ENCODE measurements at regions not wholly inside any gene's neighbourhood (a gene's known extent, or its start where the extent isn't known, plus 50 kb on each side); places are given as distances from the start of the nearest gene placed in this dataset.
"Not testable (repeated sequence)": the region's sequence is repeated elsewhere in the genome, so short reads cannot be mapped to it uniquely, and the experiment has no call there.

- no peak for DNase-seq
These were observed 617.5 kb upstream of the GRIN3A start for GRCh38 chr9:102355982-102356381.

DNA sequence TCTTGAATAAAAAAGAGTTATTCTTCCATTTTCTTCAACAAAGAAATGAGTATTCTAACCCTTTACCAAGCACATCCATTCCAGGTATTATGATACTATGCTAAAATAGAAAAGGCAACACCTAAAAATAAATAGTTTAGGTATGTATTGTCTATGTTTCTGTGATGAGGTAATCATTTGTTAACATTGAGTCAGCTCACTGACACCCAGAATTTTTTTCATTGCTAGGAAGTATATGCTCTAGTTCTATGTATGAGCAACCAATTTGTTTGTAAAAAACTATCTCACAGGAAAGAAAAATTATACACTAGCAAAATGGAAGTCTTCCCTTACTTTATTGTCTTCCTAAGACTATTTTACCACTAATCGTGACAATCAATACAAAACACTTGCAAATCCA is 615.6 kb upstream of the GRIN3A start:
- no peak for DNase-seq

GRCh38 chr9:102337471-102337870 is 599.0 kb upstream of the GRIN3A start:
- DNase-seq: not testable (repeated sequence)

DNA sequence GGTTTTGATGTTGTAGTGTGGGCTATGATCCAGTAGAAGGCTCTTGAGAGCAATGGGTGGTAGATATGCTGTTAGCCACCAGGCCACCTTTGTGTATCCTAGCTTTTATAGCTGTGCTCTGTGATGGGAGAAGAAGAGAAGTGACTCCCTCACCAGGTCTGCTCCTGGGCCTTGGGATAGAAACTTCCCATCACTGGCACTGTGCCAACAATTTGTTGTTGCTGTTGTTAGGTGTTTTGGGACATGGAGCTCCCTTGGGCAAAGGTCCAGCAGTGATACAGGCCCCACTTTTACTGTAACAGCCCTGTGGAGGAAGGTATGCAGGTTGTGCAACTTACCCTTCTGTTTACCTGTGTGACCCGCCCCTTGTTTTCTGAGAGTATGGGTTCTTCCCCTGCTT is 570.9 kb upstream of the GRIN3A start:
- no peak for DNase-seq

- DNase-seq: no peak
These were observed 556.7 kb upstream of the GRIN3A start for GRCh38 chr9:102295188-102295587.

DNA sequence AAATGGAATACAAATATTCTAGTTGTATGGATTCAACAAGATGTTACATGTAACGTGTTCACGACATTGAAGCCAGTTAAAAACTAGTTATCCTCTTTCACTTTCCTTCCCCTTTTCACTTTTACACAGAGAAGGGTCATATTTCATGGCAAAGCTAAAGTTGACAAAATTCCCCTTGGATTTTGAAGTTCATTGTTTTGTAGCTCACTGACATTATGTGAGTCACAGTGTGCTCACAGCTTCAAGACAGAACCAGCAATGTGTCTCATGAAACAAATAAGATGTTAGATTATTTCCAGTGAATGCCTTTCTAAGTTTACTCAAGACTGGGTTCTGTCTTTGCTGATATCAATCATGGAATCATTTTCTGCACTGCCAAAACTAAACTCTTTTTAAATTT is 535.5 kb upstream of the GRIN3A start:
- DNase-seq: no peak

DNA sequence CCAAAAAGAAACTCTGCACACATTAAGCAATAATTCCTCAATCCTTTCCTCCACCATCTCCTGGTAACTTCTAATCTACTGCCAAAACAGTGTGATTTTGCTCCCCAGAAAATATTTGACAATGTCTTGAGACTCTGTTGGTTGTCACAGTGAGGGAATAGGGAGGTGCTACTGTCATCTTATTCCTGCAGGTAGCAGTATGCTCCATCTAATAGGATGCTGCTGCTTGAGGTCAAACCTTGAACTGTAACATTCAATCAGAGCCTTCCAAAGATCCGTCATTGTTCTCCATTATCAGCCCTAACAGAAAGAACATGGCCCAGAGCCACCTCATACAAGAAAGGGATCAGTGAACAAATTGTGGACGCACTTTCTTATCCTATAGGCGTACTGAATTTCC is 514.7 kb upstream of the GRIN3A start:
- DNase-seq: no peak

DNA sequence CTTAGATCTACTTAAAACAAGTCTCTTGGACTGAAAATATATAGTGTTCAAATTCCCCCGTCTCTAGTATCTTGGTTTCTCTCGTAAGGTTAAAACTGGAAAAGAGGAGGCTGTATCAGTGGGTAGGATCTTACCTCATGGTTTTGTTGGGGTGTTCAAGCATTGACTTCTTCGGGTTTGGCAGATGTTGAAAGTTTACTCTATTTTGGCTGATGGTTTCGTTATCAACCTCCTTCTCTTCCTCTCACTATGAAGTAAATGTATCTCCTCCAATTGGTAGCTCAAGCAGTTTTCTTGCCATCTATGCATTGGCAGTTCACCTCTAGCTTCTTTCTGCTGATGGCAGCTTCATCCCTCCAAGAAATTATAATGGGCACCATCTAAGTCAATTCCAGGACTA is 506.5 kb upstream of the GRIN3A start:
- no peak for DNase-seq

- DNase-seq: no peak
These were observed 499.1 kb upstream of the GRIN3A start for GRCh38 chr9:102237520-102237919.

DNA sequence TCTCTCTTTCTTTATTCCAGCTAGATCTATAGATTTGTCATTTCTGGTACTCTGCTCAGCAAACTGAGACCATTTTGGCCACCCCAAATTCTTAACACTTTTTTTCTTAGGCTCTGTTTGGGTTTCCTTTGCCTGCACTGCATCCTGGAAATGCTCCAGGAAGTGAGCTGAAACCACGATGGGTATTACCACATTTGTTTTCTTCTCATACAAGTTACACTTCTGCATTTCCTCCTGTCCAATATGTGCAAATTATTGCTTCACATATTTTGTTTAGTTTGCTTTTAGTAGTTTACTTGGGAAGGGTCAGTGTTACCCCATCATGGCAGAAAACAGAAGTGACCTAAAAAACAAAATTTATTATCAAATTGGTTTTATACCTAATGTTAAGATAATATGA is 498.6 kb upstream of the GRIN3A start:
- no peak for DNase-seq

GRCh38 chr9:102227416-102227815 is 489.0 kb upstream of the GRIN3A start:
- DNase-seq: not testable (repeated sequence)

DNA sequence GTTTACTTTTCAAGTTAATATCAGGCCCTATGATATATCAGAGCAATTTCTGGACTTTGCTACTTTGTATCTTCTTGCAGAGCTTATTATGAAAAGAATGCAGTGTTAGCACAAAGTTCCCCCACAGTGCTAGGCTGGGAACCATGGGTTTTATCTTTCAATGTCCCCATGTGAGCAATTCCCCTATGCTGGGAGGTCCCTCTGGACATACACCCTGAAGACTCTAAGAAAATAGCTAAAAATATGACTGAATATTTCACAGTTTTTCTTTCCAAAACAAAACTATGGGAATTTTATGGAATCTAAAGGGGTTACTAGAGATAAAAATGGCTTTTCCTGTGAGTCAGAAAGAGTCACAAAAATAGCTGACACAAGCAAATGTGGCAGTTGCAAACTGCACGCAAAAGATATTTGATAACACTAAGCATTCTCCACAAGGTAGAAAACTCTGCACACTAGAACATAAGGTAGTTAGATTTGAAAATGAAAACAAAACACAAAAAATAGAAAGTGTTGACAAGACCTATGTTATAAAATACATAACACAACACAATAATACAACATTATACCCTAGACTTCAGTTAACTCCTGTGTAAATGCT is 487.5 kb upstream of the GRIN3A start:
- DNase-seq: no peak

GRCh38 chr9:102223320-102224136 is 485.1 kb upstream of the GRIN3A start:
- not testable (repeated sequence) for DNase-seq

- DNase-seq: no peak
These were observed 470.7 kb upstream of the GRIN3A start for GRCh38 chr9:102209176-102209575.

GRCh38 chr9:102206432-102206831 is 468.0 kb upstream of the GRIN3A start:
- no peak for DNase-seq

DNA sequence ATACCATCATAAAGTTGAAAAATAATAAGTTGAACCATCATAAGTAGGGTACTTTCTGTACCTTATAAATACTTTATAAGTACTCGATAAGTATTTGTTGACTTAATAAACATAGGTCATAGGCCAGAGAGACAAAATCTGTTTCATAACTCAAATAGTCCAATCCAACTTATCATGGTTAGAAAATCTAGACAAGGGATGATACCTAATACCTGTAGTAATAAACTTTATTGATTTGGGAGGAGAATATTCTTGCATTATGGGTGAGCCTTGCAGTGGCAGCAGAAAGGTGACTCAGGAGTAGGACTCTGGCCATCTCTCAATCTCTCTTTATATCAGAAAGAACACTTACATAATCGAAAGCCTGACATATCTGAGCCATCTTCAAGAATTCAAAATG is 466.8 kb upstream of the GRIN3A start:
- no peak for DNase-seq

GRCh38 chr9:102202126-102202525 is 463.7 kb upstream of the GRIN3A start:
- no peak for DNase-seq

DNA sequence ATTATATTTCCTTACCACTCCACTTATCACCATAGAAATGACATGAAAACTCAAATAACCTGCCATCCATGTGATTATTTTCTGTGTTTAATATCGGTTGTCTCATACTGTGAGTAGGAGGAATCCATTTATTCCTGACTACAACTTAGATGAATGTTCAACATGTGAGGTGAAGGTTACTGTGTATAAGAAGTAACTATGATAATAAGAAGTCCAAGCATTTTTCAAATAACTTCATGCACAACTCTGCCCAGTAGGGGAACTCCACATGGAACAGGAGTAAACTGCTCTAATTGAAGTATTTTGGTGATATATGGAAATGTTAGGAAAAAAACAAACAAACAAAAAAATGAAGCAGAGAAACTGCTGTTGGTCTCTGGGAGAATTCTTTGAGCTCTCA is 447.5 kb upstream of the GRIN3A start:
- DNase-seq: no peak

GRCh38 chr9:102185371-102185770 is 446.9 kb upstream of the GRIN3A start:
- DNase-seq: no peak

GRCh38 chr9:102178811-102179210 is 440.4 kb upstream of the GRIN3A start:
- DNase-seq: no peak

- DNase-seq: not testable (repeated sequence)
These were observed 435.8 kb upstream of the GRIN3A start for GRCh38 chr9:102174202-102174601.

DNA sequence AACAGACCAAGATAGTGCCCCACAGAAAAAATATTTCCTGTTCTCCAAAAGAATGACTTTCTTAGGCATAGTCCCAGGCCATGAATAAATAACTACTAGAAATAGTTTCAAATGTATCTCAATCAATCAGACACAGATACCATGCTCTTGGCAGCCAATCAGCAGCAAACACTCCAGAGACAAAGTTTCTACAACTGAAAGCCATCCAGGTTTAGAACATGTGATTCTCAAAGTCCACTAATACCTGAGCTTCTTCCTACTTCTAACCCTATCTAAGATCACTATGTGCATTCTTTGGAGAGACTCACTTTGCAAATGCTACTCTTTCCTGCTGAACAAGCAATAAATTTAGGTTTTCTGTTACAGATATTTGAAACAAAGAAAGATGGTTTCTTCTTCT is 425.8 kb upstream of the GRIN3A start:
- DNase-seq: no peak

DNA sequence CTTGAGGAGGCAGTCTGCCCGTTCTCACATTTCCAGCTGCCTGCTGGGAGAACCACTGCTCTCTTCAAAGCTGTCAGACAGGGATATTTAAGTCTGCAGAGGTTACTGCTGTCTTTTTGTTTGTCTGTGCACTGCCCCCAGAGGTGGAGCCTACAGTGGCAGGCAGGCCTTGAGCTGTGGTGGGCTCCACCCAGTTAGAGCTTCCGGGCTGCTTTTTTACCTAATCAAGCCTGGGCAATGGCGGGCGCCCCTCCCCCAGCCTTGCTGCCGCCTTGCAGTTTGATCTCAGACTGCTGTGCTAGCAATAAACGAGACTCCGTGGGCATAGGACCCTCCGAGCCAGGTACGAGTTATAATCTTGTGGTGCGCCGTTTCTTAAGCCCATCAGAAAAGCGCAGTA is 414.6 kb upstream of the GRIN3A start:
- not testable (repeated sequence) for DNase-seq

GRCh38 chr9:102135768-102136167 is 397.3 kb upstream of the GRIN3A start:
- DNase-seq: no peak

GRCh38 chr9:102124465-102124864 is 386.0 kb upstream of the GRIN3A start:
- no peak for DNase-seq
